ENCODE measurements at regions not wholly inside any gene's neighbourhood (a gene's known extent, or its start where the extent isn't known, plus 50 kb on each side); places are given as distances from the start of the nearest gene placed in this dataset.

DNA sequence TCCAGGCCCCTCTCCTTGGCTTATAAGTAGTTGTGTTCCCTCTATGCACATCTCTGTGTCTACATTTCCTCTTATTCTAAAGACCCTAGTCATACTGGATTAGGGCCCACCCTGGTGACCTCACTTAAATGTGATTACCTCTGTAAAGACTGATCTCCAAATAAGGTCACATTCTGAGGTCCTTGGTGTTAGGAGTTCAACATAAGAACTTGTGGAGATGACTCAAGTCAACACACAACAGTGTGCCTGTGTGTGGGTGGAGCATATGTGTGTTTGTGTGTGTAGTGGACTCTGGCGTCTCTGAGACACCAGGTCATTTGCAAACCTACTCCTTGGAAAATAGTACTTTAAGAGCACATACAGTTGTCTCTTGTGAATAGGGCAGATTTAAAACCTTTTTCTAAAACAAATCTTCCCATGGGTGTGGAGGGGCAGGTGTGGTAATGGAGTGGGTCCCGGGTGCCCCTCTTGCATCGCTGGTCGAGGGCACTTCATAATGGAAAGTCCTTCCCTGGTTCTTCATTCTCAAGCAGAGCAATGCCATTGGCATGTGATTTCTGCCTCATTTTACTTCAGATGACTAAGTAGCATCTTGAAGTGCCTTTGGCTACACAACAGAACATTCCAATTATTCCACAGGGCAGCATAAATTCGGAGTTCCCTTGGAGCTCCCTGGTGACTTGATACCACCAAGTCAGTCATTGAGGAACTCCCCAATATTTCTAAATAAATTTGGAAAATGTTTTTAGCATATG is 84.4 kb downstream of the C9orf152 start:
- H3K9ac ChIP-seq (ENCODE audit: insufficient read length, low read depth) = no peak overlapping the region
- H3K36me3 ChIP-seq (ENCODE audit: insufficient read depth, insufficient read length, low read length) = peaks cover 23% of the 10 kb centered on the region
- TF ChIP-seq YY1 (IDR thresholded peaks at IDR 0.05; ENCODE audit: insufficient read depth, insufficient read length) = no peak
- TF ChIP-seq SUZ12 (IDR thresholded peaks at IDR 0.05; ENCODE audit: extremely low read depth, insufficient read depth, insufficient read length) = no peak
- H3K27me3 ChIP-seq (ENCODE audit: insufficient read depth, insufficient read length) = no peaks in the 10 kb centered on the region
- H3K9me3 ChIP-seq (ENCODE audit: insufficient read depth, low read length) = no peaks in the 10 kb centered on the region
- H3K4me3 ChIP-seq (ENCODE audit: insufficient read length, low read depth) = no peak overlapping the region
- no peak for DNase-seq (ENCODE audit: low read depth, low spot score)
- H3K4me1 ChIP-seq (ENCODE audit: insufficient read depth, insufficient read length) = peaks cover 14% of the 10 kb centered on the region

DNA sequence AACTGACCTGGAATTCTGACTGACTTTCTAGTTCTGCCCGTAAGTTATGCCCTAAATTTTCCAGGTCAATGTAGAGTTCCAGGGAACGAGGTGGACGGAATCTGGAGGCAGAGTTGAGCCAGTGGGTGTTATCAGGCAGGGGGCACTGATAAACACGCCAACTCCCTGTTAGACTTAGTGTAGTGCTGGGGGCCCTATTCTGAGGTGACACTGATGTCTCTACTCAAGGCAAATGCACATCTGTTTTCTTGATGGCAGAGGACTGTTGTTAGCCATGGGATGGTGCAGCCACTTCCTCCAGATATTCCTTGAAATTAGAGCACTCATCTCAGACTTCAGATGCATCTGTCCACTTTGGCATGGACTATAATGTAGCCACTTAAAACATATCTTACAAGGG is 83.5 kb downstream of the C9orf152 start:
- H3K4me1 ChIP-seq (ENCODE audit: insufficient read depth, insufficient read length) = peaks cover 14% of the 10 kb centered on the region
- no peaks in the 10 kb centered on the region for H3K9me3 ChIP-seq (ENCODE audit: insufficient read depth, low read length)
- no peak overlapping the region for H3K9ac ChIP-seq (ENCODE audit: insufficient read length, low read depth)
- DNase-seq (ENCODE audit: low read depth, low spot score) = no peak
- TF ChIP-seq YY1 (IDR thresholded peaks at IDR 0.05; ENCODE audit: insufficient read depth, insufficient read length) = no peak
- no peak for TF ChIP-seq SUZ12 (IDR thresholded peaks at IDR 0.05; ENCODE audit: extremely low read depth, insufficient read depth, insufficient read length)
- no peak overlapping the region for H3K4me3 ChIP-seq (ENCODE audit: insufficient read length, low read depth)
- no peaks in the 10 kb centered on the region for H3K27me3 ChIP-seq (ENCODE audit: insufficient read depth, insufficient read length)
- peaks cover 31% of the 10 kb centered on the region for H3K36me3 ChIP-seq (ENCODE audit: insufficient read depth, insufficient read length, low read length)

DNA sequence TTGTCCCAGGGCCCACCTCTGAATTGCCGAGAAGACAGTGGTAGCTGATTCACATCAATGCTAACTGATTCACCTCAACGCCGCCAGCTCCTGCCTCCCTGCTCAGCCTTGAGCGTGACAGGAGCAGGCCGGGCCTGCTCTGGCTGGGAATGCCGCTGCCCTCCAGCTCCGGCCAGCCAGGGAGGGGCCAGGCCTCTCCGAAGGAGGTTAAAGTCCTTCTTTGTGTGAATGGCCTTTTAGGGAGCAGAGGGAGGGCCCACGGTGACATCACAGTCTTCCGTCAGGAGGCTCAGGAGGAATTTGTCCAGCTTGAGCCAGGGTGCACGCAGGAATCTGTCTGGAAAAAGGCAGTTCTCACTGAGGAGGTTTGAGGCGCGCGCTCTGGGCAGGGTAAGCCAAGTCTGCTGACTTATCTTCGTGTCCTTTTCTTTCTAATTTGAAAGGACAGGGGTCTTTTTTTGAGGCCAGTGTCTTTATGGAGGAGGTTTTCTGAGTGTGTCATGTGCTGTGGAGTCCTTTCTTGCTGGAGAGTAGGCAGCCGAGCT is 82.7 kb downstream of the C9orf152 start:
- no peaks in the 10 kb centered on the region for H3K27me3 ChIP-seq (ENCODE audit: insufficient read depth, insufficient read length)
- peaks cover 14% of the 10 kb centered on the region for H3K4me1 ChIP-seq (ENCODE audit: insufficient read depth, insufficient read length)
- H3K9me3 ChIP-seq (ENCODE audit: insufficient read depth, low read length) = no peaks in the 10 kb centered on the region
- DNase-seq (ENCODE audit: low read depth, low spot score) = peak; percentile 77
- H3K9ac ChIP-seq (ENCODE audit: insufficient read length, low read depth) = no peak overlapping the region
- H3K4me3 ChIP-seq (ENCODE audit: insufficient read length, low read depth) = no peak overlapping the region
- TF ChIP-seq SUZ12 (IDR thresholded peaks at IDR 0.05; ENCODE audit: extremely low read depth, insufficient read depth, insufficient read length) (no peak), YY1 (IDR thresholded peaks at IDR 0.05; ENCODE audit: insufficient read depth, insufficient read length) (no peak), ZNF274 (IDR thresholded peaks at IDR 0.05; ENCODE audit: low read depth, low read length) (no peak)
- H3K36me3 ChIP-seq (ENCODE audit: insufficient read depth, insufficient read length, low read length) = peaks cover 33% of the 10 kb centered on the region

DNA sequence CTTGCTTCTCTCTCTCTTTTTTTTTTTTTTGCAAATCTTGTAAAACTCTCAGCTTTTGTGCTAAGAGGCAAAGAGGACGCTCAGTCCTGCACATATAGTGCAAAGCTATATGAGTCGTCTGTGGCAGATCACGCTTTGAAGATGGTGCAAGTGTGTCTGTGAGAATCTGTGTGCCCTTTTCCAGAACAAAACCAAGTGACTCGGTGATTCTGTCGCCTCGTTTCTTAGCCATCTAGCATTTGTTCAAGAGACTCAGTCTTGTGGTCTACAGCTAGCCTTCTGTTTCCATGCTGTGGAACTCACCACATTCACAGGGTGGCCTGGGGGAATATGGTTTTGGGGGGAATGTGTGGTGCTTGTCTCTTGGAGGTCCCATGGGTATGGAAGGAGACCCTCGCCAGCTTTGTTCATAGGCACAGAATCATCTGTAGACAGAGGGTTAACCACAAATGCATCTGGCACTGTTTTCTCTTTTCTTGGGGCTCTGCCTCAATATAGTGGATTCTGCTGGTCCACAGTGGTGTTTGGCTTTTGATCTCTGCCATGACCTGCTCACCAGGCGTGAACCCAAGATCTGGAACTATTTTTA is 82.1 kb downstream of the C9orf152 start:
- Histone ChIP-seq H3K36me3 (ENCODE audit: insufficient read depth, insufficient read length, low read length) (peaks cover 33% of the 10 kb centered on the region), H3K4me1 (ENCODE audit: insufficient read depth, insufficient read length) (peaks cover 14% of the 10 kb centered on the region), H3K27me3 (ENCODE audit: insufficient read depth, insufficient read length) (no peaks in the 10 kb centered on the region), H3K4me3 (ENCODE audit: insufficient read length, low read depth) (no peak overlapping the region), H3K9ac (ENCODE audit: insufficient read length, low read depth) (no peak overlapping the region), H3K9me3 (ENCODE audit: insufficient read depth, low read length) (no peaks in the 10 kb centered on the region)
- TF ChIP-seq ZNF274 (IDR thresholded peaks at IDR 0.05; ENCODE audit: low read depth, low read length) (no peak), YY1 (IDR thresholded peaks at IDR 0.05; ENCODE audit: insufficient read depth, insufficient read length) (no peak), SUZ12 (IDR thresholded peaks at IDR 0.05; ENCODE audit: extremely low read depth, insufficient read depth, insufficient read length) (no peak)
- DNase-seq (ENCODE audit: low read depth, low spot score) = no peak

DNA sequence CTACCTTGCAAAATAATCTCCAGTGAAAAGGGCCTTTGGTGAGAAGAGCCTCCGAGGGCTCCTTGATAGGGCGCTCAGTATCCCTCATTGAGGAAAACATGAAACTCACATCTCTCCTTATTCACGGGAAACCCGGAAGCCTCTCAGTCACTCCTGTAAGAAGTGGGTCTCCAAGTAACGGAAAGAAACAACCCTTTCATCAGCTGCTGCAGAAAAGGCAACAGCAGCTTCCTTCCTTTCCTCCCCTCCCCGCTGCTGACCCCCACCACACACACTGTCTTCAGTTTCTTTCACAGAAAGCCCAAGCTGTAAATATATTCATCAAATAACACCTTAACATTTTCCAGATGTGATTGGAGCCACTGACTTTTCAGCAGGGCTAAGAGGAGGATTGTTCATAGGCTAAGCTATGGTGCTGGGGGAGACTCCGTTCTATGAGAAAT is 81.4 kb downstream of the C9orf152 start:
- no peaks in the 10 kb centered on the region for H3K27me3 ChIP-seq (ENCODE audit: insufficient read depth, insufficient read length)
- no peak for DNase-seq (ENCODE audit: low read depth, low spot score)
- peaks cover 17% of the 10 kb centered on the region for H3K4me1 ChIP-seq (ENCODE audit: insufficient read depth, insufficient read length)
- no peak overlapping the region for H3K4me3 ChIP-seq (ENCODE audit: insufficient read length, low read depth)
- H3K9me3 ChIP-seq (ENCODE audit: insufficient read depth, low read length) = no peaks in the 10 kb centered on the region
- H3K9ac ChIP-seq (ENCODE audit: insufficient read length, low read depth) = no peak overlapping the region
- peaks cover 29% of the 10 kb centered on the region for H3K36me3 ChIP-seq (ENCODE audit: insufficient read depth, insufficient read length, low read length)
- TF ChIP-seq YY1 (IDR thresholded peaks at IDR 0.05; ENCODE audit: insufficient read depth, insufficient read length) (no peak), ZNF274 (IDR thresholded peaks at IDR 0.05; ENCODE audit: low read depth, low read length) (no peak), SUZ12 (IDR thresholded peaks at IDR 0.05; ENCODE audit: extremely low read depth, insufficient read depth, insufficient read length) (no peak)

DNA sequence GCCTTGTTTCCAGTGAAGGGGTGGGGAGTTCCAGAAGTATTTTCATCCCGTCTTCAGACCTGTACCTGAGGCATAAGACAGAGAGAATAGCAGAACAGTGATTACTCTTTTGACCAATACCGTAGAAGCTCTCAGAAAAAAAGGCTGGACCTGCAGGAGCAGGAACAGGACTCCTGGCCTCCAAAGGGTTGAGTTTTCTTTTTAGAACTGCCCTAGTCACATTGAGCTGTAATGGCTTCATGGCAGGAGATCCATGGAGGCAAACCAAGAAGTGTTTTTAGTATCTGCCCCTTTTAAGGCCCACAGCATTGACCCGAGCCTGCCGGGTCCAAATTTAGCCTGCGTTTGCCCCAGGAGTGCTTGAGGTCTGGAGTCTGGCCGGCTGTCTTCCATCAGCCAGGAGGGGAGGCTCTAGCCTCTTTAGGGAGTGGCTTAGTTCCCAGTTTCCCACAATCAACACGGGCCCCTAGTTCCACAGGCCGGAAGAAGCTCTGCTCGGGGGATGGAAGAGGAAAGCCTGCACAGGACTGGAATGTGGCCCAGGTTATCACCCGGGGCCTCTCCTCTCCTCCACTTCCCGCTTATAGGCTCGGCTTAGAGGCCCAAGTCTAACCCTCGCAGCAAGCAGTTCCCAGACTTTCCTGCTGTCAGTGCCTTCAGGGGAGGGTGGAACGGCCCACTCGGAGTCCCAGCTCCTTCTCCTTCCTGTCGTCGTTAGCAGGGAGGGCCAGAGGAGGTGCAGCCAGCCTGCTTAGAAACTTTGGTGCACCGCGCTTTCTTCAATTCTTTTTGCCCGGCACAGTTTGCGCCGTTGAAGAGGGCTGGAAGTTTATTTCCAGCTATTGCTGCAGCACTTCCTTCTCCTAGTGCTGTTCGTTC is 80.7 kb downstream of the C9orf152 start:
- H3K4me1 ChIP-seq (ENCODE audit: insufficient read depth, insufficient read length) = peaks cover 14% of the 10 kb centered on the region
- peak; percentile 69 for DNase-seq (ENCODE audit: low read depth, low spot score)
- peaks cover 24% of the 10 kb centered on the region for H3K36me3 ChIP-seq (ENCODE audit: insufficient read depth, insufficient read length, low read length)
- H3K27me3 ChIP-seq (ENCODE audit: insufficient read depth, insufficient read length) = no peaks in the 10 kb centered on the region
- peak overlapping the region; percentile 5 for H3K9ac ChIP-seq (ENCODE audit: insufficient read length, low read depth)
- no peaks in the 10 kb centered on the region for H3K9me3 ChIP-seq (ENCODE audit: insufficient read depth, low read length)
- no peak overlapping the region for H3K4me3 ChIP-seq (ENCODE audit: insufficient read length, low read depth)
- no peak for TF ChIP-seq SUZ12 (IDR thresholded peaks at IDR 0.05; ENCODE audit: extremely low read depth, insufficient read depth, insufficient read length)
- TF ChIP-seq ZNF274 (IDR thresholded peaks at IDR 0.05; ENCODE audit: low read depth, low read length) = no peak
- no peak for TF ChIP-seq YY1 (IDR thresholded peaks at IDR 0.05; ENCODE audit: insufficient read depth, insufficient read length)

All from NT2/D1 (cell line).